ENCODE measurements at regions not wholly inside any gene's neighbourhood (a gene's known extent, or its start where the extent isn't known, plus 50 kb on each side); places are given as distances from the start of the nearest gene placed in this dataset.

GRCh38 chr1:200252531-200252930, 157.3 kb downstream of the ZNF281 start:
- no peak overlapping the region for H3K27ac ChIP-seq
- no peaks in the 10 kb centered on the region for H3K4me1 ChIP-seq
- H3K4me3 ChIP-seq: no peak overlapping the region
- H3K36me3 ChIP-seq: no peaks in the 10 kb centered on the region
- H3K27me3 ChIP-seq: no peaks in the 10 kb centered on the region
- no peaks in the 10 kb centered on the region for H3K9me3 ChIP-seq
- WGBS, 2 donors: 94 to 95% methylated on average over 5 of the region's 5 CpGs
- TF ChIP-seq EP300 (IDR thresholded peaks at IDR 0.05) (no peak), POLR2AphosphoS5 (IDR thresholded peaks at IDR 0.05) (no peak), POLR2A (IDR thresholded peaks at IDR 0.05) (no peak)
- TF ChIP-seq, protein P1, sequence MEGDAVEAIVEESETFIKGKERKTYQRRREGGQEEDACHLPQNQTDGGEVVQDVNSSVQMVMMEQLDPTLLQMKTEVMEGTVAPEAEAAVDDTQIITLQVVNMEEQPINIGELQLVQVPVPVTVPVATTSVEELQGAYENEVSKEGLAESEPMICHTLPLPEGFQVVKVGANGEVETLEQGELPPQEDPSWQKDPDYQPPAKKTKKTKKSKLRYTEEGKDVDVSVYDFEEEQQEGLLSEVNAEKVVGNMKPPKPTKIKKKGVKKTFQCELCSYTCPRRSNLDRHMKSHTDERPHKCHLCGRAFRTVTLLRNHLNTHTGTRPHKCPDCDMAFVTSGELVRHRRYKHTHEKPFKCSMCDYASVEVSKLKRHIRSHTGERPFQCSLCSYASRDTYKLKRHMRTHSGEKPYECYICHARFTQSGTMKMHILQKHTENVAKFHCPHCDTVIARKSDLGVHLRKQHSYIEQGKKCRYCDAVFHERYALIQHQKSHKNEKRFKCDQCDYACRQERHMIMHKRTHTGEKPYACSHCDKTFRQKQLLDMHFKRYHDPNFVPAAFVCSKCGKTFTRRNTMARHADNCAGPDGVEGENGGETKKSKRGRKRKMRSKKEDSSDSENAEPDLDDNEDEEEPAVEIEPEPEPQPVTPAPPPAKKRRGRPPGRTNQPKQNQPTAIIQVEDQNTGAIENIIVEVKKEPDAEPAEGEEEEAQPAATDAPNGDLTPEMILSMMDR (IDR thresholded peaks at IDR 0.05): no peak
- intact Hi-C loops (cut with DNase I): no loop called here
- DNase-seq: no peak

GRCh38 chr1:200250469-200250868, 159.4 kb downstream of the ZNF281 start:
- DNase-seq: no peak
- Histone ChIP-seq H3K36me3 (no peaks in the 10 kb centered on the region), H3K4me3 (no peak overlapping the region), H3K27me3 (no peaks in the 10 kb centered on the region), H3K9me3 (no peaks in the 10 kb centered on the region), H3K27ac (no peak overlapping the region), H3K4me1 (no peaks in the 10 kb centered on the region)
- 73 to 90% methylated on average over 5 of the region's 5 CpGs for WGBS, 2 donors
- TF ChIP-seq POLR2A (IDR thresholded peaks at IDR 0.05) (no peak), EP300 (IDR thresholded peaks at IDR 0.05) (no peak), POLR2AphosphoS5 (IDR thresholded peaks at IDR 0.05) (no peak)
- TF ChIP-seq, protein P1 (IDR thresholded peaks at IDR 0.05): no peak
- intact Hi-C loops (cut with DNase I): no loop called here

GRCh38 chr1:200248541-200248940, 161.3 kb downstream of the ZNF281 start:
- H3K36me3 ChIP-seq: no peaks in the 10 kb centered on the region
- no peak overlapping the region for H3K27ac ChIP-seq
- intact Hi-C loops (cut with DNase I): no loop called here
- TF ChIP-seq POLR2AphosphoS5 (IDR thresholded peaks at IDR 0.05): no peak
- no peak for TF ChIP-seq POLR2A (IDR thresholded peaks at IDR 0.05)
- no peak for TF ChIP-seq EP300 (IDR thresholded peaks at IDR 0.05)
- TF ChIP-seq, protein P1 (IDR thresholded peaks at IDR 0.05): no peak
- H3K4me1 ChIP-seq: no peaks in the 10 kb centered on the region
- no peak overlapping the region for H3K4me3 ChIP-seq
- 42 to 76% methylated on average over 8 of the region's 8 CpGs for WGBS, 2 donors
- no peak for DNase-seq
- H3K27me3 ChIP-seq: no peaks in the 10 kb centered on the region
- H3K9me3 ChIP-seq: no peaks in the 10 kb centered on the region

GRCh38 chr1:200247518-200247917, 162.3 kb downstream of the ZNF281 start:
- H3K9me3 ChIP-seq: no peaks in the 10 kb centered on the region
- no peak overlapping the region for H3K4me3 ChIP-seq
- H3K27ac ChIP-seq: no peak overlapping the region
- WGBS, 2 donors: 59 to 75% methylated on average over 14 of the region's 14 CpGs
- intact Hi-C loops (cut with DNase I): no loop called here
- TF ChIP-seq, protein P1 (IDR thresholded peaks at IDR 0.05): no peak
- TF ChIP-seq EP300 (IDR thresholded peaks at IDR 0.05) (no peak), POLR2AphosphoS5 (IDR thresholded peaks at IDR 0.05) (no peak), POLR2A (IDR thresholded peaks at IDR 0.05) (no peak)
- DNase-seq: no peak
- peaks cover 0 to 6% (median under 1%) of the 10 kb centered on the region in 4 donors for H3K4me1 ChIP-seq
- no peaks in the 10 kb centered on the region for H3K27me3 ChIP-seq
- H3K36me3 ChIP-seq: no peaks in the 10 kb centered on the region

- no peak overlapping the region for H3K4me3 ChIP-seq
- H3K27me3 ChIP-seq: no peaks in the 10 kb centered on the region
- DNase-seq: no peak
- intact Hi-C loops (cut with DNase I): no loop called here
- whole genome bisulfite sequencing, 2 donors: 80 to 83% methylated on average over 7 of the region's 7 CpGs
- H3K36me3 ChIP-seq: no peaks in the 10 kb centered on the region
- no peaks in the 10 kb centered on the region for H3K9me3 ChIP-seq
- H3K27ac ChIP-seq: no peak overlapping the region
- TF ChIP-seq, protein P1 (IDR thresholded peaks at IDR 0.05): no peak
- no peak for TF ChIP-seq EP300 (IDR thresholded peaks at IDR 0.05)
- TF ChIP-seq POLR2A (IDR thresholded peaks at IDR 0.05): no peak
- no peak for TF ChIP-seq POLR2AphosphoS5 (IDR thresholded peaks at IDR 0.05)
- peaks cover 0 to 12% (median 10%) of the 10 kb centered on the region in 4 donors for H3K4me1 ChIP-seq
These were observed 164.4 kb downstream of the ZNF281 start for GRCh38 chr1:200245473-200245872.
